CD14-positive monocyte (primary cell): ENCODE measurements at regions not wholly inside any gene's neighbourhood (a gene's known extent, or its start where the extent isn't known, plus 50 kb on each side); places are given as distances from the start of the nearest gene placed in this dataset.
A peak's percentile ranks its signal among the peaks of the same experiment; 100 is the strongest.

Experiments
- DNase-seq, 3 donors: peaks; one replicate each; pipeline ENCODE4 v3.0.0-alpha.2; 2011 to 2022
- H2AFZ ChIP-seq: 2 replicates; pipeline ENCODE4 v1.6.0; 2012; ENCODE audit warnings: mild to moderate bottlenecking, low read depth, low read length, inconsistent platforms; ENCODE audit not compliant: insufficient read depth, poor library complexity, severe bottlenecking
- H3K27ac ChIP-seq, 2 donors: 1 replicate in 1 of 2; 2 replicates in 1 of 2; pipeline ENCODE4 v1.5.1; 2012 to 2013; ENCODE audit warnings: low read length in 2 of 2, control low read depth in 1 of 2, inconsistent platforms in 1 of 2, low read depth in 1 of 2, mild to moderate bottlenecking in 1 of 2
- H3K27me3 ChIP-seq, 2 donors: one replicate each; pipeline versions ENCODE4 v1.6.0 to v1.6.1; 2011 to 2013; ENCODE audit warnings: low read length in 2 of 2; ENCODE audit not compliant: control insufficient read depth in 2 of 2, insufficient read depth in 2 of 2
- H3K36me3 ChIP-seq, 2 donors: replicated peaks in 1 of 2; 1 replicate in 1 of 2; 2 replicates in 1 of 2; pipeline versions ENCODE4 v1.5.1 to v1.6.1; 2012 to 2013; ENCODE audit warnings: low read length in 2 of 2, control low read depth in 1 of 2, inconsistent platforms in 1 of 2, mild to moderate bottlenecking in 1 of 2; ENCODE audit not compliant: insufficient read depth in 2 of 2, control insufficient read depth in 1 of 2
- H3K4me1 ChIP-seq, 2 donors: 1 replicate in 1 of 2; 2 replicates in 1 of 2; pipeline versions ENCODE4 v1.5.1 to v1.6.1; 2012 to 2013; ENCODE audit warnings: low read length in 2 of 2, control low read depth in 1 of 2, inconsistent platforms in 1 of 2, mild to moderate bottlenecking in 1 of 2, moderate library complexity in 1 of 2; ENCODE audit not compliant: insufficient read depth in 2 of 2, control insufficient read depth in 1 of 2
- H3K4me2 ChIP-seq: replicated peaks from 2 replicates; pipeline ENCODE3; 2012; ENCODE audit warnings: low read length, moderate library complexity, mild to moderate bottlenecking; ENCODE audit not compliant: poor library complexity, severe bottlenecking; ENCODE audit errors: extremely low read depth
- H3K4me3 ChIP-seq, 3 experiments: fragments of 200-600 bp in 1 of 3; sonication (generic) in 1 of 3; replicated peaks in 1 of 3; 1 replicate in 2 of 3; 2 replicates in 1 of 3; pipeline ENCODE4 v1.5.1; 2011 to 2013; ENCODE audit warnings: low read length in 3 of 3, mild to moderate bottlenecking in 3 of 3, control low read depth in 2 of 3, low read depth in 2 of 3, inconsistent platforms in 1 of 3, moderate library complexity in 1 of 3
- H3K79me2 ChIP-seq: 2 replicates; pipeline ENCODE4 v1.6.0; 2012; ENCODE audit warnings: mild to moderate bottlenecking, control low read depth, inconsistent platforms, low read length, moderate library complexity; ENCODE audit not compliant: insufficient read depth
- H3K9ac ChIP-seq: 2 replicates; pipeline ENCODE4 v1.6.0; 2017; ENCODE audit warnings: low read length, mild to moderate bottlenecking; ENCODE audit not compliant: insufficient read depth, poor library complexity, severe bottlenecking
- H3K9me3 ChIP-seq, 2 donors: replicated peaks in 1 of 2; 1 replicate in 1 of 2; 2 replicates in 1 of 2; pipeline versions ENCODE4 v1.5.1 to v1.6.1; 2012 to 2013; ENCODE audit warnings: low read length in 2 of 2, control low read depth in 1 of 2; ENCODE audit not compliant: control insufficient read depth in 1 of 2, insufficient read depth in 1 of 2
- H4K20me1 ChIP-seq: 2 replicates; pipeline ENCODE4 v1.6.0; 2012; ENCODE audit warnings: mild to moderate bottlenecking, low read length, control low read depth, moderate library complexity; ENCODE audit not compliant: insufficient read depth
- H3K27ac Mint-ChIP-seq, 7 donors: one replicate each; pipeline ENCODE4 v1.8.0; 2020; ENCODE audit warnings: mild to moderate bottlenecking in 7 of 7, mixed read lengths in 7 of 7, moderate library complexity in 6 of 7, inconsistent platforms in 2 of 7
- H3K27me3 Mint-ChIP-seq, 3 donors: one replicate each; pipeline ENCODE4 v1.8.0; 2021 to 2022; ENCODE audit warnings: low read depth in 3 of 3, mild to moderate bottlenecking in 3 of 3, mixed read lengths in 3 of 3, moderate library complexity in 3 of 3, inconsistent platforms in 1 of 3
- H3K36me3 Mint-ChIP-seq, 2 donors: one replicate each; pipeline ENCODE4 v1.8.0; 2020; ENCODE audit warnings: mixed read lengths in 2 of 2, inconsistent platforms in 1 of 2, mild to moderate bottlenecking in 1 of 2
- H3K4me1 Mint-ChIP-seq: one replicate; pipeline ENCODE4 v1.8.0; 2020; ENCODE audit warnings: mild to moderate bottlenecking, mixed read lengths
- H3K4me3 Mint-ChIP-seq, 2 donors: one replicate each; pipeline ENCODE4 v1.8.0; 2020; ENCODE audit warnings: mild to moderate bottlenecking in 2 of 2, mixed read lengths in 2 of 2, moderate library complexity in 1 of 2
- H3K9me3 Mint-ChIP-seq, 7 donors: one replicate each; pipeline ENCODE4 v1.8.0; 2020 to 2022; ENCODE audit warnings: mixed read lengths in 7 of 7, mild to moderate bottlenecking in 6 of 7, moderate library complexity in 6 of 7, inconsistent platforms in 2 of 7
- WGBS: methylation state at CpG from one replicate; pipeline ENCODE4 v1.1.5; 2013; ENCODE audit warnings: missing lambda C conversion rate; ENCODE audit not compliant: insufficient coverage; 5-methylcytosine and 5-hydroxymethylcytosine counted together
- intact Hi-C, 2 donors: fragments of 100-400 bp; cut with micrococcal nuclease; formaldehyde crosslinking; loops; one replicate each; pipeline versions ENCODE4 v1.15.0 to v1.15.1; 2023
- TF ChIP-seq, protein P1 (sequence below): fragments of 200-600 bp; IDR thresholded peaks from one replicate; pipeline ENCODE4 v1.8.0; 2022; ENCODE audit warnings: antibody characterized with exemption, mild to moderate bottlenecking

- no peaks in the 10 kb centered on the region for H3K9me3 ChIP-seq
- Mint-ChIP-seq H3K27ac (no peak overlapping the region), H3K4me1 (no peaks in the 10 kb centered on the region), H3K4me3 (no peak overlapping the region), H3K36me3 (peaks cover 0 to 3% of the 10 kb centered on the region in 2 donors), H3K9me3 (peaks cover 0 to 11% (median 0%) of the 10 kb centered on the region in 7 donors), H3K27me3 (peaks cover 0 to 2% (median 0%) of the 10 kb centered on the region in 3 donors)
- H3K27me3 ChIP-seq, result no peaks in the 10 kb centered on the region
- no peaks in the 10 kb centered on the region for H3K4me1 ChIP-seq
- no peaks in the 10 kb centered on the region for H3K36me3 ChIP-seq
- TF ChIP-seq, protein P1, sequence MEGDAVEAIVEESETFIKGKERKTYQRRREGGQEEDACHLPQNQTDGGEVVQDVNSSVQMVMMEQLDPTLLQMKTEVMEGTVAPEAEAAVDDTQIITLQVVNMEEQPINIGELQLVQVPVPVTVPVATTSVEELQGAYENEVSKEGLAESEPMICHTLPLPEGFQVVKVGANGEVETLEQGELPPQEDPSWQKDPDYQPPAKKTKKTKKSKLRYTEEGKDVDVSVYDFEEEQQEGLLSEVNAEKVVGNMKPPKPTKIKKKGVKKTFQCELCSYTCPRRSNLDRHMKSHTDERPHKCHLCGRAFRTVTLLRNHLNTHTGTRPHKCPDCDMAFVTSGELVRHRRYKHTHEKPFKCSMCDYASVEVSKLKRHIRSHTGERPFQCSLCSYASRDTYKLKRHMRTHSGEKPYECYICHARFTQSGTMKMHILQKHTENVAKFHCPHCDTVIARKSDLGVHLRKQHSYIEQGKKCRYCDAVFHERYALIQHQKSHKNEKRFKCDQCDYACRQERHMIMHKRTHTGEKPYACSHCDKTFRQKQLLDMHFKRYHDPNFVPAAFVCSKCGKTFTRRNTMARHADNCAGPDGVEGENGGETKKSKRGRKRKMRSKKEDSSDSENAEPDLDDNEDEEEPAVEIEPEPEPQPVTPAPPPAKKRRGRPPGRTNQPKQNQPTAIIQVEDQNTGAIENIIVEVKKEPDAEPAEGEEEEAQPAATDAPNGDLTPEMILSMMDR, result no peak
- H3K27ac ChIP-seq, result no peak overlapping the region
- intact Hi-C loops, result no loop called here
- DNase-seq, result no peak
- H2AFZ ChIP-seq, result no peak overlapping the region
- H4K20me1 ChIP-seq, result no peaks in the 10 kb centered on the region
- no peak overlapping the region for H3K9ac ChIP-seq
- WGBS, result 100% methylated on average over 2 of the region's 4 CpGs
- no peak overlapping the region for H3K4me2 ChIP-seq
- no peaks in the 10 kb centered on the region for H3K79me2 ChIP-seq
- no peak overlapping the region for H3K4me3 ChIP-seq
Observed at GRCh38 chr2:181789827-181790448, 101.6 kb upstream of the ITPRID2 start.

DNA sequence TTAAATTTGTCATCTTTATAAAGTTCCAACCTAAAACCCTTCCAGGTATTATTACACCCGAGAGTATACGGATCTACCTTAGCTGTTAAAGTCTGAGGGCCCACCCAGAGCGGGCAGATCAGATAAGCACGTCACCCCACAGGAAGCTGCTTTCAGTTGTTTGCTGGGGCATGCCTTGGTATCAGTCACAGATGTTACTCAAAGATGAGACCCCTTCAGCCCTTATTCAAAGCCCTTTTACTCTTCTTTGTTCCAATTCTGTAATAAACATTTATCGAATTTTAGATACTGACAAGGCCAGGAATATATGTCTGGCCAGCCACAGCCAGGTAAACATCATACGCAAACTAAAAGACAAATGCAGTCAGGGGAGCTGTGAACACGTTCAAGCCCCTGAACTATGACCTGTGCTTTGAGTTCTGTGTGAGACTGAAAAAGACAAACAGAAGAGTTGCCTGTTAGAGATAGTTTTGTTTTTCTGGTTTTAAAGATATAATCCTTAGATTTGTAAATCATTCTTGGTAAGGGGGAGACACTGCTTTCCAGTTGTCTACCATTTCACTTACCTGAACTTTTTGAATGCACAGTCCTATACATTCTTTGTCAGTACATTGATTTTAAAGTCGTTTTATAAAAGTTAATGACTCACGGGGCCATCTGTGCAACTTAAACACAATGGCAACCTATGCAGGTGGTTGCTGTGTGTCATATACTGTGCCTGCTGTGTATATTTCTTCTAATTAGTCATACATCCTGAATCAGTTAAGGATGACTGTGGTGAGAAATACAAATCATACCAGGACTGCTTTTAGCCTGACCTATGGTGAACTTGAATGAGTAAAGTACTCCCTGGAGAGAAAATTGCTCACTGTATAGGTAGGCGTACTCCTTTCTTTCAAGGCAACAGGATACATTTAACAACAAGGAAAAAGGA lies 100.5 kb upstream of the ITPRID2 start:
- Histone ChIP-seq H3K9ac (no peak overlapping the region), H3K4me2 (no peak overlapping the region)
- TF ChIP-seq, protein P1, result no peak

More for the DNA sequence above, 100.5 kb upstream of the ITPRID2 start:
- Histone ChIP-seq H3K27me3 (no peaks in the 10 kb centered on the region), H3K4me1 (no peaks in the 10 kb centered on the region), H2AFZ (no peak overlapping the region), H3K4me3 (no peak overlapping the region), H4K20me1 (no peaks in the 10 kb centered on the region), H3K36me3 (no peaks in the 10 kb centered on the region), H3K9me3 (no peaks in the 10 kb centered on the region), H3K79me2 (no peaks in the 10 kb centered on the region), H3K27ac (no peak overlapping the region)
- DNase-seq, result peak in 1 of 3 donors; percentile 43
- Mint-ChIP-seq H3K4me3 (no peak overlapping the region), H3K36me3 (peaks cover 0 to 3% of the 10 kb centered on the region in 2 donors), H3K4me1 (no peaks in the 10 kb centered on the region), H3K27me3 (peaks cover 0 to 2% (median 0%) of the 10 kb centered on the region in 3 donors), H3K9me3 (peaks cover 0 to 11% (median 0%) of the 10 kb centered on the region in 7 donors), H3K27ac (no peak overlapping the region)
- WGBS, result 38% methylated on average over 6 of the region's 10 CpGs
- intact Hi-C loops, result no loop called here
